B cell (primary cell): ENCODE measurements at regions not wholly inside any gene's neighbourhood (a gene's known extent, or its start where the extent isn't known, plus 50 kb on each side); places are given as distances from the start of the nearest gene placed in this dataset.

Experiments
- ATAC-seq: fragments of 200-7000 bp; cut with Tn5 transposase; one replicate; pipeline ENCODE4 v1.10.0; 2021; ENCODE audit warnings: low read depth, mild to moderate bottlenecking, moderate number of reproducible peaks, moderate library complexity
- CTCF ChIA-PET: fragments of 350-600 bp; sonication (Branson Sonifier 250); formaldehyde crosslinking; loops from one replicate; lab custom pipeline; 2021; ENCODE audit warnings: antibody characterized with exemption, inconsistent platforms; lab: Charles Lee
- POLR2A ChIA-PET: fragments of 350-600 bp; sonication (Branson Sonifier 250); formaldehyde crosslinking; loops from one replicate; lab custom pipeline; 2021; ENCODE audit warnings: antibody characterized with exemption; lab: Charles Lee
- DNase-seq: peaks from one replicate; pipeline ENCODE4 v3.0.0; 2013
- H2AFZ ChIP-seq: 2 replicates; pipeline ENCODE4 v1.6.1; 2012; ENCODE audit warnings: mild to moderate bottlenecking, low read depth, low read length; ENCODE audit not compliant: insufficient read depth, poor library complexity, severe bottlenecking
- H3K27ac ChIP-seq, 2 donors: 1 replicate in 1 of 2; 2 replicates in 1 of 2; pipeline ENCODE4 v1.5.1; 2012 to 2013; ENCODE audit warnings: low read length in 2 of 2, mild to moderate bottlenecking in 2 of 2, moderate library complexity in 1 of 2
- H3K27me3 ChIP-seq, 4 experiments: fragments of 200-600 bp in 1 of 4; sonication (generic) in 1 of 4; replicated peaks in 1 of 4; 1 replicate in 2 of 4; 2 replicates in 2 of 4; pipeline versions ENCODE4 v1.6.1 to v1.7.0; 2013 to 2016; ENCODE audit warnings: low read length in 3 of 4, mild to moderate bottlenecking in 2 of 4, mixed read lengths in 1 of 4, moderate library complexity in 1 of 4; ENCODE audit not compliant: insufficient read depth in 4 of 4, control insufficient read depth in 3 of 4; ENCODE audit errors: control extremely low read depth in 1 of 4
- H3K36me3 ChIP-seq, 2 experiments: replicated peaks in 1 of 2; 1 replicate in 1 of 2; 2 replicates in 1 of 2; pipeline versions ENCODE4 v1.6.1 to v1.7.1; 2013; ENCODE audit warnings: low read length in 1 of 2; ENCODE audit not compliant: insufficient read depth in 2 of 2, control insufficient read depth in 1 of 2; ENCODE audit errors: control extremely low read depth in 1 of 2, extremely low read depth in 1 of 2
- H3K4me1 ChIP-seq, 2 donors: fragments of 200-600 bp in 1 of 2; sonication (generic) in 1 of 2; 1 replicate in 1 of 2; 2 replicates in 1 of 2; pipeline versions ENCODE4 v1.5.1 to v1.6.1; 2013 to 2017; ENCODE audit warnings: low read length in 2 of 2; ENCODE audit not compliant: control insufficient read depth in 2 of 2, insufficient read depth in 2 of 2
- H3K4me2 ChIP-seq: replicated peaks from 2 replicates; pipeline ENCODE3; 2012; ENCODE audit warnings: mild to moderate bottlenecking, low read depth, low read length; ENCODE audit not compliant: poor library complexity, severe bottlenecking
- H3K4me3 ChIP-seq, 5 experiments: fragments of 200-600 bp in 1 of 5; sonication (generic) in 1 of 5; 1 replicate in 3 of 5; 2 replicates in 2 of 5; pipeline versions ENCODE4 v1.5.1 to v1.7.0; 2011 to 2016; ENCODE audit warnings: low read length in 4 of 5, mild to moderate bottlenecking in 4 of 5, low read depth in 2 of 5, control low read depth in 1 of 5, moderate library complexity in 1 of 5; ENCODE audit not compliant: insufficient read depth in 1 of 5; ENCODE audit errors: control extremely low read depth in 1 of 5, extremely low read depth in 1 of 5
- H3K79me2 ChIP-seq: fragments of 200-600 bp; sonication (generic); one replicate; pipeline ENCODE4 v1.6.0; 2016; ENCODE audit warnings: low read length; ENCODE audit not compliant: control insufficient read depth, insufficient read depth
- H3K9ac ChIP-seq: fragments of 200-600 bp; sonication (generic); 2 replicates; pipeline ENCODE4 v1.6.1; 2017; ENCODE audit warnings: mild to moderate bottlenecking, low read length, moderate library complexity
- H3K9me3 ChIP-seq, 3 donors: one replicate each; pipeline versions ENCODE4 v1.6.1 to v1.7.1; 2013; ENCODE audit warnings: low read length in 2 of 3; ENCODE audit not compliant: control insufficient read depth in 2 of 3, insufficient read depth in 1 of 3; ENCODE audit errors: control extremely low read depth in 1 of 3
- H4K20me1 ChIP-seq: 2 replicates; pipeline ENCODE4 v1.6.0; 2012; ENCODE audit warnings: mild to moderate bottlenecking, low read length; ENCODE audit not compliant: insufficient read depth, control insufficient read depth, poor library complexity, severe bottlenecking
- H3K27ac Mint-ChIP-seq: one replicate; pipeline ENCODE4 v1.8.0; 2021; ENCODE audit warnings: mixed read lengths
- H3K27me3 Mint-ChIP-seq: one replicate; pipeline ENCODE4 v1.8.0; 2021; ENCODE audit warnings: mixed read lengths
- H3K4me1 Mint-ChIP-seq: one replicate; pipeline ENCODE4 v1.8.0; 2021; ENCODE audit warnings: mixed read lengths
- H3K4me3 Mint-ChIP-seq: one replicate; pipeline ENCODE4 v1.8.0; 2021; ENCODE audit warnings: mixed read lengths
- H3K9me3 Mint-ChIP-seq: one replicate; pipeline ENCODE4 v1.8.0; 2022; ENCODE audit warnings: mixed read lengths; ENCODE audit not compliant: insufficient read depth
- CTCF ChIP-seq: fragments of 200-600 bp; IDR thresholded peaks from one replicate; pipeline ENCODE4 v1.8.0; 2022; ENCODE audit warnings: antibody characterized with exemption, mild to moderate bottlenecking
- EZH2 ChIP-seq: IDR thresholded peaks from 2 replicates; pipeline ENCODE4 v1.6.1; 2012; ENCODE audit warnings: borderline replicate concordance, low read depth, mild to moderate bottlenecking, moderate library complexity, low read length; ENCODE audit not compliant: insufficient read depth, poor library complexity, severe bottlenecking
- WGBS: methylation state at CpG from one replicate; pipeline ENCODE4 v1.1.5; 2013; ENCODE audit warnings: missing lambda C conversion rate; ENCODE audit not compliant: insufficient coverage; 5-methylcytosine and 5-hydroxymethylcytosine counted together
- intact Hi-C: fragments of 100-400 bp; cut with micrococcal nuclease; formaldehyde crosslinking; loops from one replicate; pipeline ENCODE4 v1.10.0; 2022

GRCh38 chr4:155119006-155119405, 89.4 kb upstream of the NPY2R start:
- Mint-ChIP-seq H3K4me3 (no peak overlapping the region), H3K9me3 (no peaks in the 10 kb centered on the region), H3K4me1 (no peaks in the 10 kb centered on the region), H3K27me3 (no peaks in the 10 kb centered on the region), H3K27ac (no peak overlapping the region)
- DNase-seq, result no peak
- H3K4me1 ChIP-seq, result no peaks in the 10 kb centered on the region
- H3K27me3 ChIP-seq, result no peaks in the 10 kb centered on the region
- intact Hi-C loops, result no loop called here
- H3K79me2 ChIP-seq, result no peaks in the 10 kb centered on the region
- H3K4me2 ChIP-seq, result no peak overlapping the region
- POLR2A ChIA-PET, result no interaction called here
- H4K20me1 ChIP-seq, result no peaks in the 10 kb centered on the region
- H3K9ac ChIP-seq, result no peak overlapping the region
- ATAC-seq, result no peak
- H2AFZ ChIP-seq, result no peak overlapping the region
- no peak overlapping the region for H3K27ac ChIP-seq
- no peak overlapping the region for H3K4me3 ChIP-seq
- no peaks in the 10 kb centered on the region for H3K9me3 ChIP-seq
- no peaks in the 10 kb centered on the region for H3K36me3 ChIP-seq
- TF ChIP-seq CTCF, result no peak
- TF ChIP-seq EZH2, result no peak
- CTCF ChIA-PET, result no interaction called here

- WGBS, result no CpG with 5 or more reads among the region's 1 CpG
- no peaks in the 10 kb centered on the region for H3K9me3 ChIP-seq
- DNase-seq, result no peak
- H3K9ac ChIP-seq, result no peak overlapping the region
- no peaks in the 10 kb centered on the region for H4K20me1 ChIP-seq
- Mint-ChIP-seq H3K27me3 (no peaks in the 10 kb centered on the region), H3K27ac (no peak overlapping the region), H3K4me3 (no peak overlapping the region), H3K9me3 (peaks cover 2% of the 10 kb centered on the region), H3K4me1 (no peaks in the 10 kb centered on the region)
- H3K4me2 ChIP-seq, result no peak overlapping the region
- intact Hi-C loops, result no loop called here
- H3K27me3 ChIP-seq, result no peaks in the 10 kb centered on the region
- ChIA-PET POLR2A (no interaction called here), CTCF (no interaction called here)
- no peaks in the 10 kb centered on the region for H3K36me3 ChIP-seq
- no peaks in the 10 kb centered on the region for H3K4me1 ChIP-seq
- H3K27ac ChIP-seq, result no peak overlapping the region
- H3K4me3 ChIP-seq, result no peak overlapping the region
- no peak for ATAC-seq
- H3K79me2 ChIP-seq, result no peaks in the 10 kb centered on the region
- TF ChIP-seq EZH2 (no peak), CTCF (no peak)
- no peak overlapping the region for H2AFZ ChIP-seq
Observed at GRCh38 chr4:155120536-155120935, 87.9 kb upstream of the NPY2R start.
